Neural progenitor cell (in vitro differentiated cells): ENCODE measurements at regions not wholly inside any gene's neighbourhood (a gene's known extent, or its start where the extent isn't known, plus 50 kb on each side); places are given as distances from the start of the nearest gene placed in this dataset.

Experiments
- DNase-seq: peaks from one replicate; pipeline ENCODE4 v3.0.0-alpha.2; 2016; ENCODE audit warnings: low spot score
- H2AFZ ChIP-seq: fragments of 200-600 bp; sonication (generic); replicated peaks from 2 replicates; pipeline ENCODE4 v1.6.1; 2016; ENCODE audit warnings: antibody characterized with exemption
- H3F3A ChIP-seq: fragments of 200-600 bp; sonication (generic); 2 replicates; pipeline ENCODE4 v1.6.1; 2016; ENCODE audit warnings: antibody characterized with exemption, low read depth
- H3K27ac ChIP-seq: fragments of 200-600 bp; sonication (generic); 2 replicates; pipeline ENCODE4 v1.5.1; 2016; ENCODE audit warnings: mild to moderate bottlenecking
- H3K27me3 ChIP-seq: fragments of 200-600 bp; sonication (generic); 2 replicates; pipeline ENCODE4 v1.6.1; 2016; ENCODE audit warnings: mild to moderate bottlenecking, moderate library complexity
- H3K36me3 ChIP-seq: fragments of 200-600 bp; sonication (generic); 2 replicates; pipeline ENCODE4 v1.5.1; 2016
- H3K4me1 ChIP-seq: fragments of 200-600 bp; sonication (generic); 2 replicates; pipeline ENCODE4 v1.6.1; 2016; ENCODE audit warnings: mixed run types
- H3K4me2 ChIP-seq: fragments of 200-600 bp; sonication (generic); 2 replicates; pipeline ENCODE4 v1.6.1; 2016
- H3K4me3 ChIP-seq: fragments of 200-600 bp; sonication (generic); 2 replicates; pipeline ENCODE4 v1.5.1; 2016
- H3K79me2 ChIP-seq: fragments of 200-600 bp; sonication (generic); 2 replicates; pipeline ENCODE4 v1.6.1; 2016; ENCODE audit warnings: low read depth
- H3K9ac ChIP-seq: fragments of 200-600 bp; sonication (generic); 2 replicates; pipeline ENCODE4 v1.6.1; 2016
- H3K9me3 ChIP-seq: fragments of 200-600 bp; sonication (generic); 2 replicates; pipeline ENCODE4 v1.5.1; 2016; ENCODE audit warnings: low read depth
- H4K20me1 ChIP-seq: fragments of 200-600 bp; sonication (generic); 2 replicates; pipeline ENCODE4 v1.6.1; 2016; ENCODE audit warnings: low read depth
- H3K27ac Mint-ChIP-seq: 3 replicates; pipeline ENCODE4 v1.8.0; 2021; ENCODE audit warnings: mixed read lengths
- H3K27me3 Mint-ChIP-seq: 2 replicates; pipeline ENCODE4 v1.8.0; 2022; ENCODE audit warnings: low read depth, mild to moderate bottlenecking, inconsistent platforms, moderate library complexity, mixed read lengths; ENCODE audit not compliant: insufficient read depth
- H3K36me3 Mint-ChIP-seq: 3 replicates; pipeline ENCODE4 v1.8.0; 2021; ENCODE audit warnings: mixed read lengths
- H3K4me1 Mint-ChIP-seq: 3 replicates; pipeline ENCODE4 v1.8.0; 2021; ENCODE audit warnings: mixed read lengths
- H3K4me3 Mint-ChIP-seq: 3 replicates; pipeline ENCODE4 v1.8.0; 2021; ENCODE audit warnings: mild to moderate bottlenecking, moderate library complexity, mixed read lengths
- H3K9me3 Mint-ChIP-seq: 3 replicates; pipeline ENCODE4 v1.8.0; 2020; ENCODE audit warnings: mixed read lengths
- CTCF ChIP-seq: fragments of 200-600 bp; sonication (generic); IDR thresholded peaks from 2 replicates; pipeline ENCODE4 v1.5.1; 2017; ENCODE audit warnings: antibody characterized with exemption, mild to moderate bottlenecking
- EZH2 ChIP-seq: fragments of 200-600 bp; sonication (generic); IDR thresholded peaks from 2 replicates; pipeline ENCODE4 v1.6.1; 2017; ENCODE audit warnings: antibody characterized with exemption, mild to moderate bottlenecking, moderate library complexity
- EZH2phosphoT487 ChIP-seq: fragments of 200-600 bp; sonication (generic); IDR thresholded peaks from 2 replicates; pipeline ENCODE4 v1.6.1; 2017; ENCODE audit warnings: antibody characterized with exemption

- peaks cover 5% of the 10 kb centered on the region for H3K4me1 ChIP-seq
- H3K36me3 ChIP-seq = no peaks in the 10 kb centered on the region
- H3K4me3 ChIP-seq = no peak overlapping the region
- H3K27me3 ChIP-seq = no peaks in the 10 kb centered on the region
- H3K9me3 Mint-ChIP-seq = peaks cover 16% of the 10 kb centered on the region
- H3K27ac ChIP-seq = no peak overlapping the region
- H3K36me3 Mint-ChIP-seq = peaks cover 2% of the 10 kb centered on the region
- TF ChIP-seq EZH2phosphoT487 = no peak
- TF ChIP-seq EZH2 = no peak
- no peak for TF ChIP-seq CTCF
- no peaks in the 10 kb centered on the region for H3K4me1 Mint-ChIP-seq
- DNase-seq = no peak
- H3K9ac ChIP-seq = no peak overlapping the region
- H3K9me3 ChIP-seq = no peaks in the 10 kb centered on the region
- no peak overlapping the region for H3K4me2 ChIP-seq
- H3K79me2 ChIP-seq = no peaks in the 10 kb centered on the region
- H3K27ac Mint-ChIP-seq = no peak overlapping the region
- H3K4me3 Mint-ChIP-seq = no peak overlapping the region
- H4K20me1 ChIP-seq = no peaks in the 10 kb centered on the region
- H3K27me3 Mint-ChIP-seq = peaks cover 2% of the 10 kb centered on the region
- H2AFZ ChIP-seq = no peak overlapping the region
- no peaks in the 10 kb centered on the region for H3F3A ChIP-seq
These were observed 277.6 kb upstream of the NRP1 start for GRCh38 chr10:33612116-33612515.

GRCh38 chr10:33611423-33611822, 277.0 kb upstream of the NRP1 start:
- Histone ChIP-seq H3K9me3 (no peaks in the 10 kb centered on the region), H3K27me3 (no peaks in the 10 kb centered on the region), H4K20me1 (no peaks in the 10 kb centered on the region), H3F3A (no peaks in the 10 kb centered on the region), H3K4me2 (no peak overlapping the region), H3K4me1 (no peaks in the 10 kb centered on the region), H3K4me3 (no peak overlapping the region), H3K9ac (no peak overlapping the region), H3K27ac (no peak overlapping the region), H3K79me2 (no peaks in the 10 kb centered on the region), H2AFZ (no peak overlapping the region), H3K36me3 (no peaks in the 10 kb centered on the region)
- H3K9me3 Mint-ChIP-seq = peaks cover 16% of the 10 kb centered on the region
- peaks cover 2% of the 10 kb centered on the region for H3K27me3 Mint-ChIP-seq
- H3K4me1 Mint-ChIP-seq = no peaks in the 10 kb centered on the region
- H3K27ac Mint-ChIP-seq = no peak overlapping the region
- DNase-seq = no peak
- TF ChIP-seq CTCF = no peak
- no peak for TF ChIP-seq EZH2phosphoT487
- no peak for TF ChIP-seq EZH2
- H3K4me3 Mint-ChIP-seq = no peak overlapping the region
- peaks cover 2% of the 10 kb centered on the region for H3K36me3 Mint-ChIP-seq

- Histone ChIP-seq H3K79me2 (no peaks in the 10 kb centered on the region), H3K9me3 (no peaks in the 10 kb centered on the region), H3K4me3 (no peak overlapping the region), H3K27me3 (no peaks in the 10 kb centered on the region), H3F3A (no peaks in the 10 kb centered on the region), H3K36me3 (no peaks in the 10 kb centered on the region), H3K4me2 (no peak overlapping the region), H3K4me1 (no peaks in the 10 kb centered on the region), H3K9ac (no peak overlapping the region), H3K27ac (no peak overlapping the region), H2AFZ (peak overlapping the region; percentile 6), H4K20me1 (no peaks in the 10 kb centered on the region)
- H3K36me3 Mint-ChIP-seq = peaks cover 2% of the 10 kb centered on the region
- TF ChIP-seq EZH2 = no peak
- TF ChIP-seq CTCF = no peak
- no peak for TF ChIP-seq EZH2phosphoT487
- H3K27ac Mint-ChIP-seq = no peak overlapping the region
- H3K27me3 Mint-ChIP-seq = peaks cover 2% of the 10 kb centered on the region
- DNase-seq = no peak
- no peak overlapping the region for H3K4me3 Mint-ChIP-seq
- peaks cover 16% of the 10 kb centered on the region for H3K9me3 Mint-ChIP-seq
- H3K4me1 Mint-ChIP-seq = no peaks in the 10 kb centered on the region
These were observed 275.1 kb upstream of the NRP1 start for GRCh38 chr10:33609546-33609945.
